ENCODE measurements at regions not wholly inside any gene's neighbourhood (a gene's known extent, or its start where the extent isn't known, plus 50 kb on each side); places are given as distances from the start of the nearest gene placed in this dataset.

GRCh38 chr2:3114406-3115185, 263.0 kb downstream of the EIPR1 start:
- TF ChIP-seq CTCF (IDR thresholded peaks at IDR 0.05; ENCODE audit: insufficient read depth in 1 of 2, low read depth in 1 of 2, low read length in 1 of 2, severe bottlenecking in 1 of 2, unreplicated experiment in 1 of 2), result no peak
- intact Hi-C loops (cut with micrococcal nuclease; ENCODE audit: unreplicated experiment), result no loop called here
- no peak overlapping the region for H3K27ac Mint-ChIP-seq (ENCODE audit: unreplicated experiment)
- Histone ChIP-seq H3K4me1 (no peaks in the 10 kb centered on the region), H3K4me3 (ENCODE audit: low read depth, low read length) (no peak overlapping the region), H3K27me3 (replicated peaks; ENCODE audit: control insufficient read depth, insufficient read depth, low read length) (no peaks in the 10 kb centered on the region), H3K9me3 (no peaks in the 10 kb centered on the region), H3K36me3 (ENCODE audit: control insufficient read depth, insufficient read depth, low read length) (no peaks in the 10 kb centered on the region)
- no TSS peak for BruUV-seq (replicated peaks)
- peaks cover 10% of the 10 kb centered on the region for H3K27me3 Mint-ChIP-seq (ENCODE audit: insufficient read depth, unreplicated experiment)
- CTCF ChIA-PET, result no interaction called here
- H3K4me3 Mint-ChIP-seq (ENCODE audit: unreplicated experiment), result no peak overlapping the region
- H3K36me3 Mint-ChIP-seq (ENCODE audit: insufficient read depth, unreplicated experiment), result no peaks in the 10 kb centered on the region
- no peaks in the 10 kb centered on the region for H3K9me3 Mint-ChIP-seq (ENCODE audit: unreplicated experiment)
- POLR2A ChIA-PET, result no interaction called here
- DNase-seq, result no peak
- no peaks in the 10 kb centered on the region for H3K4me1 Mint-ChIP-seq (ENCODE audit: low read depth, unreplicated experiment)

- no peak for TF ChIP-seq CTCF (IDR thresholded peaks at IDR 0.05; ENCODE audit: insufficient read depth in 1 of 2, low read depth in 1 of 2, low read length in 1 of 2, severe bottlenecking in 1 of 2, unreplicated experiment in 1 of 2)
- BruUV-seq (replicated peaks), result no TSS peak
- no peaks in the 10 kb centered on the region for H3K4me1 Mint-ChIP-seq (ENCODE audit: low read depth, unreplicated experiment)
- DNase-seq, result no peak
- Histone ChIP-seq H3K9me3 (no peaks in the 10 kb centered on the region), H3K27me3 (replicated peaks; ENCODE audit: control insufficient read depth, insufficient read depth, low read length) (no peaks in the 10 kb centered on the region), H3K4me3 (ENCODE audit: low read depth, low read length) (no peak overlapping the region), H3K36me3 (ENCODE audit: control insufficient read depth, insufficient read depth, low read length) (no peaks in the 10 kb centered on the region), H3K4me1 (no peaks in the 10 kb centered on the region)
- peaks cover 10% of the 10 kb centered on the region for H3K27me3 Mint-ChIP-seq (ENCODE audit: insufficient read depth, unreplicated experiment)
- no peaks in the 10 kb centered on the region for H3K9me3 Mint-ChIP-seq (ENCODE audit: unreplicated experiment)
- no peaks in the 10 kb centered on the region for H3K36me3 Mint-ChIP-seq (ENCODE audit: insufficient read depth, unreplicated experiment)
- H3K4me3 Mint-ChIP-seq (ENCODE audit: unreplicated experiment), result no peak overlapping the region
- intact Hi-C loops (cut with micrococcal nuclease; ENCODE audit: unreplicated experiment), result no loop called here
- CTCF ChIA-PET, result no interaction called here
- POLR2A ChIA-PET, result no interaction called here
- H3K27ac Mint-ChIP-seq (ENCODE audit: unreplicated experiment), result no peak overlapping the region
Measured at GRCh38 chr2:3113769-3114168, 263.8 kb downstream of the EIPR1 start.

GRCh38 chr2:3113122-3113521, 264.5 kb downstream of the EIPR1 start:
- Mint-ChIP-seq H3K4me1 (ENCODE audit: low read depth, unreplicated experiment) (no peaks in the 10 kb centered on the region), H3K4me3 (ENCODE audit: unreplicated experiment) (no peak overlapping the region), H3K27me3 (ENCODE audit: insufficient read depth, unreplicated experiment) (peaks cover 9% of the 10 kb centered on the region), H3K36me3 (ENCODE audit: insufficient read depth, unreplicated experiment) (no peaks in the 10 kb centered on the region), H3K9me3 (ENCODE audit: unreplicated experiment) (no peaks in the 10 kb centered on the region), H3K27ac (ENCODE audit: unreplicated experiment) (no peak overlapping the region)
- no TSS peak for BruUV-seq (replicated peaks)
- no peaks in the 10 kb centered on the region for H3K27me3 ChIP-seq (replicated peaks; ENCODE audit: control insufficient read depth, insufficient read depth, low read length)
- no peak for DNase-seq
- no peaks in the 10 kb centered on the region for H3K36me3 ChIP-seq (ENCODE audit: control insufficient read depth, insufficient read depth, low read length)
- H3K4me1 ChIP-seq, result no peaks in the 10 kb centered on the region
- POLR2A ChIA-PET, result no interaction called here
- H3K4me3 ChIP-seq (ENCODE audit: low read depth, low read length), result no peak overlapping the region
- intact Hi-C loops (cut with micrococcal nuclease; ENCODE audit: unreplicated experiment), result no loop called here
- TF ChIP-seq CTCF (IDR thresholded peaks at IDR 0.05; ENCODE audit: insufficient read depth in 1 of 2, low read depth in 1 of 2, low read length in 1 of 2, severe bottlenecking in 1 of 2, unreplicated experiment in 1 of 2), result no peak
- H3K9me3 ChIP-seq, result no peaks in the 10 kb centered on the region
- CTCF ChIA-PET, result no interaction called here

Data from Caco-2 (cell line).